HCT116 (cell line): ENCODE measurements at regions not wholly inside any gene's neighbourhood (a gene's known extent, or its start where the extent isn't known, plus 50 kb on each side); places are given as distances from the start of the nearest gene placed in this dataset.

ENCODE experiments used
- POLR2AphosphoS5 ChIP-seq: IDR thresholded peaks from 2 replicates; pipeline ENCODE4 v1.6.1; 2011; ENCODE audit warnings: mild to moderate bottlenecking, low read depth, low read length, moderate library complexity
- TF ChIP-seq, protein P1 (sequence below), 3 experiments: fragments of 200-600 bp in 1 of 3; sonication (generic) in 1 of 3; IDR thresholded peaks in 2 of 3; conservative IDR thresholded peaks in 1 of 3; 2 replicates each; pipeline ENCODE4 v1.5.1; 2012 to 2017; ENCODE audit warnings: low read depth in 2 of 3, low read length in 2 of 3, antibody characterized with exemption in 1 of 3, borderline replicate concordance in 1 of 3, control low read depth in 1 of 3, mild to moderate bottlenecking in 1 of 3, mixed read lengths in 1 of 3, mixed run types in 1 of 3, moderate library complexity in 1 of 3; ENCODE audit not compliant: insufficient read depth in 1 of 3

DNA sequence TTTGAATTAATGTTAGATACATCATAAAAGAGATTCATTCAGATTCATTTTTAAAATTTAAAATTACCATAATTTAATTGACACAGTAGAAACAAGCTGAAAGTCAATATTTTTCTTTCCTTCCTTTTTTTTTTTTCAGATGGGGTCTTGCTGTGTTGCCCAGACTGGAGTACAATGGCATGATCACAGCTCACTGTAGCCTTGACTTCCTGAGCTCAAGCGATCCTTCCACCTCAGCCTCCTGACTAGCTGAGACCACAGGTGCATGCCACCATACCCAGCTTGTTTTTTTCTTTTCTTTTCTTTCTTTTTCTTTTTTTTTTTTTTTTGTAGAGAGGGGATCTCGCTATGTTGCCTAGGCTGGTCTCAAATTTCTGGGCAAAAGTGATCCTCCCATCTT is 131.6 kb upstream of the TBCA start:
- TF ChIP-seq, protein P1, sequence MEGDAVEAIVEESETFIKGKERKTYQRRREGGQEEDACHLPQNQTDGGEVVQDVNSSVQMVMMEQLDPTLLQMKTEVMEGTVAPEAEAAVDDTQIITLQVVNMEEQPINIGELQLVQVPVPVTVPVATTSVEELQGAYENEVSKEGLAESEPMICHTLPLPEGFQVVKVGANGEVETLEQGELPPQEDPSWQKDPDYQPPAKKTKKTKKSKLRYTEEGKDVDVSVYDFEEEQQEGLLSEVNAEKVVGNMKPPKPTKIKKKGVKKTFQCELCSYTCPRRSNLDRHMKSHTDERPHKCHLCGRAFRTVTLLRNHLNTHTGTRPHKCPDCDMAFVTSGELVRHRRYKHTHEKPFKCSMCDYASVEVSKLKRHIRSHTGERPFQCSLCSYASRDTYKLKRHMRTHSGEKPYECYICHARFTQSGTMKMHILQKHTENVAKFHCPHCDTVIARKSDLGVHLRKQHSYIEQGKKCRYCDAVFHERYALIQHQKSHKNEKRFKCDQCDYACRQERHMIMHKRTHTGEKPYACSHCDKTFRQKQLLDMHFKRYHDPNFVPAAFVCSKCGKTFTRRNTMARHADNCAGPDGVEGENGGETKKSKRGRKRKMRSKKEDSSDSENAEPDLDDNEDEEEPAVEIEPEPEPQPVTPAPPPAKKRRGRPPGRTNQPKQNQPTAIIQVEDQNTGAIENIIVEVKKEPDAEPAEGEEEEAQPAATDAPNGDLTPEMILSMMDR (IDR thresholded peaks at IDR 0.05 in 2 of 3, conservative IDR thresholded peaks at IDR 0.05 in 1 of 3; ENCODE audit: borderline replicate concordance in 1 of 3, insufficient read depth in 1 of 3, low read depth in 2 of 3, low read length in 2 of 3): no peak
- no peak for TF ChIP-seq POLR2AphosphoS5
